ENCODE measurements at regions not wholly inside any gene's neighbourhood (a gene's known extent, or its start where the extent isn't known, plus 50 kb on each side); places are given as distances from the start of the nearest gene placed in this dataset.

DNA sequence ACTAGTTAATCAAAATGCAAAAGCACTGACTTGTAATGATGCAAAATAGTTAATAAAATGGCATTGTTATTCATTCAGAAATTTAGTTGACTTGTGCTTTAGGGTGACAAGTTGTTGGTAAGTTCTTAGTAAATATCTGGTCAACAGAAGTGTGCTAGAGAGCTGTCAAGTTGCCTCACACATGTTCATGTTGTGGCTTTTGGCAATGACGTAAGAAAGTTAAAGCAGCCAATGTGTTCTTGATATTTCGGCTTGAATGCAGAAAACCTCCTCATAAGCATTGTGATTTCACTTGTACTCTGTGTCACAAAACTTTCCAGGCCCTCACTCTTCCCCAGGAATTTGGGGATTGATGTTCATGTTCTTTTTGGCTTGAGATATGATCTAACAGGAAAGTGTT, 626.7 kb downstream of the PRR16 start:
- FAIRE-seq (no peak), ATAC-seq (no peak), DNase-seq (ENCODE audit: extremely low read depth in 1 of 4, low spot score in 3 of 4) (no peak)
- Histone ChIP-seq H3K4me2 (ENCODE audit: insufficient read depth, low read length) (no peak overlapping the region), H3K4me1 (replicated peaks in 1 of 2; ENCODE audit: control insufficient read depth in 2 of 2, insufficient read depth in 2 of 2, low read length in 2 of 2) (no peaks in the 10 kb centered on the region), H3K27ac (ENCODE audit: extremely low read depth, low read depth, low read length) (no peak overlapping the region), H3K4me3 (no peak overlapping the region), H2AFZ (ENCODE audit: low read depth, low read length) (no peak overlapping the region), H3K79me2 (ENCODE audit: control insufficient read depth, insufficient read depth, low read length) (no peaks in the 10 kb centered on the region), H3K36me3 (ENCODE audit: control insufficient read depth, insufficient read depth, low read length) (no peaks in the 10 kb centered on the region), H3K9me1 (ENCODE audit: control insufficient read depth, insufficient read depth, low read length) (no peaks in the 10 kb centered on the region), H4K20me1 (replicated peaks; ENCODE audit: control insufficient read depth, insufficient read depth, low read length) (no peaks in the 10 kb centered on the region), H3K9me3 (replicated peaks; ENCODE audit: control insufficient read depth, insufficient read depth, low read depth, low read length) (peaks cover 2% of the 10 kb centered on the region; the same call in 1 of the 2 replicates), H3K9ac (ENCODE audit: insufficient read depth in 1 of 2, low read depth in 2 of 2, low read length in 2 of 2) (no peak overlapping the region), H3K27me3 (ENCODE audit: control insufficient read depth in 2 of 2, insufficient read depth in 2 of 2, low read length in 2 of 2) (no peaks in the 10 kb centered on the region)
- BruUV-seq (replicated peaks): no TSS peak
- intact Hi-C loops (cut with micrococcal nuclease): no loop called here
- CTCF ChIA-PET (ENCODE audit: low intra/inter-chr PET ratio): no interaction called here
- TF ChIP-seq, protein P1, sequence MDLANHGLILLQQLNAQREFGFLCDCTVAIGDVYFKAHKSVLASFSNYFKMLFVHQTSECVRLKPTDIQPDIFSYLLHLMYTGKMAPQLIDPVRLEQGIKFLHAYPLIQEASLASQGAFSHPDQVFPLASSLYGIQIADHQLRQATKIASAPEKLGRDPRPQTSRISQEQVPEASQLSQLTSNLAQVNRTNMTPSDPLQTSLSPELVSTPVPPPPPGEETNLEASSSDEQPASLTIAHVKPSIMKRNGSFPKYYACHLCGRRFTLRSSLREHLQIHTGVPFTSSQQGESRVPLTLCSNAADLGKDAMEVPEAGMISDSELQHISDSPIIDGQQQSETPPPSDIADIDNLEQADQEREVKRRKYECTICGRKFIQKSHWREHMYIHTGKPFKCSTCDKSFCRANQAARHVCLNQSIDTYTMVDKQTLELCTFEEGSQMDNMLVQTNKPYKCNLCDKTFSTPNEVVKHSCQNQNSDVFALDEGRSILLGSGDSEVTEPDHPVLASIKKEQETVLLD (IDR thresholded peaks at IDR 0.05): no peak
- POLR2A ChIA-PET: no interaction called here
- 12% methylated on average over 2 of the region's 2 CpGs for WGBS (ENCODE audit: insufficient coverage, low coverage, missing lambda C conversion rate)
- in situ Hi-C loops (cut with MboI): no loop called here

DNA sequence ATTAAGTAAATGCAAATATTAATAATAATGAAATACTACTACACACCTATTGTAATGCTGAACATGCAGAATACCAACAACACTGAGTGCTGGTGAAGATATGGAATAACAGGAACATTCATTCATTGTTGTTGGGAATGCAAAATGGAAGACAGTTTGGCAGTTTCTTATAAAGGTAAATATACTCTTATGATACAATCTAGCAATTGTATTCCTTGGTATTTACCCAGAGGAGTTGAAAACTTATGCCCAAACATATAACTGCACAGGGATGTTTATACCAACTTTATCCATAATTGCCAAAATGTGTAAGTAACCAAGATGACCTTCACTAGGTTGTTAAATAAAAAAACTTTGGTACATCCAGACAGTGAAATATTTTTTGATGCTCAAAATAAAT, 636.8 kb downstream of the PRR16 start:
- H3K9me1 ChIP-seq (ENCODE audit: control insufficient read depth, insufficient read depth, low read length): no peaks in the 10 kb centered on the region
- H4K20me1 ChIP-seq (replicated peaks; ENCODE audit: control insufficient read depth, insufficient read depth, low read length): no peaks in the 10 kb centered on the region
- H3K27ac ChIP-seq (ENCODE audit: extremely low read depth, low read depth, low read length): no peak overlapping the region
- H3K4me2 ChIP-seq (ENCODE audit: insufficient read depth, low read length): no peak overlapping the region
- no TSS peak for BruUV-seq (replicated peaks)
- no peak overlapping the region for H3K4me3 ChIP-seq
- H3K9me3 ChIP-seq (replicated peaks; ENCODE audit: control insufficient read depth, insufficient read depth, low read depth, low read length): no peaks in the 10 kb centered on the region
- H3K79me2 ChIP-seq (ENCODE audit: control insufficient read depth, insufficient read depth, low read length): no peaks in the 10 kb centered on the region
- FAIRE-seq (no peak), DNase-seq (ENCODE audit: extremely low read depth in 1 of 4, low spot score in 3 of 4) (no peak), ATAC-seq (no peak)
- no peak overlapping the region for H2AFZ ChIP-seq (ENCODE audit: low read depth, low read length)
- in situ Hi-C loops (cut with MboI) (no loop called here), intact Hi-C loops (cut with micrococcal nuclease) (no loop called here)
- H3K4me1 ChIP-seq (replicated peaks in 1 of 2; ENCODE audit: control insufficient read depth in 2 of 2, insufficient read depth in 2 of 2, low read length in 2 of 2): no peaks in the 10 kb centered on the region
- POLR2A ChIA-PET: no interaction called here
- H3K36me3 ChIP-seq (ENCODE audit: control insufficient read depth, insufficient read depth, low read length): no peaks in the 10 kb centered on the region
- CTCF ChIA-PET (ENCODE audit: low intra/inter-chr PET ratio): no interaction called here
- TF ChIP-seq STAT5A (IDR thresholded peaks at IDR 0.05; ENCODE audit: borderline replicate concordance, low read length) (no peak), ZNF124 (CRISPR knock-in tag; IDR thresholded peaks at IDR 0.05) (no peak), DACH1 (IDR thresholded peaks at IDR 0.05; ENCODE audit: partially characterized antibody) (no peak), CCNT2 (IDR thresholded peaks at IDR 0.05; ENCODE audit: borderline replicate concordance, extremely low read depth, insufficient read length, low read depth, low read length) (no peak), ZNF695 (CRISPR knock-in tag; IDR thresholded peaks at IDR 0.05) (no peak), ZNF274 (IDR thresholded peaks at IDR 0.05; ENCODE audit: borderline replicate concordance, low read depth, low read length) (no peak), ZNF507 (tag; conservative IDR thresholded peaks at IDR 0.05) (no peak)
- TF ChIP-seq, protein P2, sequence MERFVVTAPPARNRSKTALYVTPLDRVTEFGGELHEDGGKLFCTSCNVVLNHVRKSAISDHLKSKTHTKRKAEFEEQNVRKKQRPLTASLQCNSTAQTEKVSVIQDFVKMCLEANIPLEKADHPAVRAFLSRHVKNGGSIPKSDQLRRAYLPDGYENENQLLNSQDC (CRISPR knock-in tag; IDR thresholded peaks at IDR 0.05): no peak
- TF ChIP-seq, protein P3, sequence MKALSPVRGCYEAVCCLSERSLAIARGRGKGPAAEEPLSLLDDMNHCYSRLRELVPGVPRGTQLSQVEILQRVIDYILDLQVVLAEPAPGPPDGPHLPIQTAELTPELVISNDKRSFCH (CRISPR knock-in tag; IDR thresholded peaks at IDR 0.05): no peak
- TF ChIP-seq, protein P3 (tag; IDR thresholded peaks at IDR 0.05): no peak
- no peaks in the 10 kb centered on the region for H3K27me3 ChIP-seq (ENCODE audit: control insufficient read depth in 2 of 2, insufficient read depth in 2 of 2, low read length in 2 of 2)
- H3K9ac ChIP-seq (ENCODE audit: insufficient read depth in 1 of 2, low read depth in 2 of 2, low read length in 2 of 2): no peak overlapping the region

All from K562 (cell line).